Activated T-helper 1 cell treated with anti-CD3 and anti-CD28 coated beads, Interleukin-12 subunit alpha, Interleukin-12 subunit beta, Interleukin-2, Interleukin-4 antibody, amounts not matched to agents 30 ng/mL and 10 ng/mL and 1 ng/mL, durations not matched to agents 14 hours and 24 hours and 36 hours (primary cell): ENCODE measurements at regions not wholly inside any gene's neighbourhood (a gene's known extent, or its start where the extent isn't known, plus 50 kb on each side); places are given as distances from the start of the nearest gene placed in this dataset.

Experiments used
- DNase-seq: peaks from one replicate; pipeline ENCODE4 v3.0.0; 2021; ENCODE audit warnings: low spot score
- H3K27ac Mint-ChIP-seq: one replicate; pipeline ENCODE4 v1.8.0; 2021; ENCODE audit warnings: mild to moderate bottlenecking, mixed read lengths
- H3K27me3 Mint-ChIP-seq: one replicate; pipeline ENCODE4 v1.8.0; 2022; ENCODE audit warnings: mild to moderate bottlenecking, moderate library complexity, mixed read lengths; ENCODE audit not compliant: insufficient read depth
- H3K36me3 Mint-ChIP-seq: one replicate; pipeline ENCODE4 v1.8.0; 2021; ENCODE audit warnings: low read depth, mixed read lengths
- H3K4me1 Mint-ChIP-seq: one replicate; pipeline ENCODE4 v1.8.0; 2021; ENCODE audit warnings: low read depth, mixed read lengths
- H3K4me3 Mint-ChIP-seq: one replicate; pipeline ENCODE4 v1.8.0; 2021; ENCODE audit warnings: mild to moderate bottlenecking, moderate library complexity, mixed read lengths
- H3K9me3 Mint-ChIP-seq: one replicate; pipeline ENCODE4 v1.8.0; 2021; ENCODE audit warnings: mixed read lengths
- intact Hi-C: fragments of 100-400 bp; cut with micrococcal nuclease; formaldehyde crosslinking; loops from one replicate; pipeline ENCODE4 v1.15.1; 2024

GRCh38 chr6:21367649-21368154, 225.8 kb upstream of the SOX4 start:
- intact Hi-C loops = loop anchor here (2.0 kb wide), 1 partner anchor 63 kb away; no protein-coding TSS in a partner anchor
- Mint-ChIP-seq H3K36me3 (no peaks in the 10 kb centered on the region), H3K4me3 (no peak overlapping the region), H3K4me1 (no peaks in the 10 kb centered on the region), H3K9me3 (no peaks in the 10 kb centered on the region), H3K27ac (no peak overlapping the region), H3K27me3 (peaks cover 4% of the 10 kb centered on the region)
- DNase-seq = no peak

DNA sequence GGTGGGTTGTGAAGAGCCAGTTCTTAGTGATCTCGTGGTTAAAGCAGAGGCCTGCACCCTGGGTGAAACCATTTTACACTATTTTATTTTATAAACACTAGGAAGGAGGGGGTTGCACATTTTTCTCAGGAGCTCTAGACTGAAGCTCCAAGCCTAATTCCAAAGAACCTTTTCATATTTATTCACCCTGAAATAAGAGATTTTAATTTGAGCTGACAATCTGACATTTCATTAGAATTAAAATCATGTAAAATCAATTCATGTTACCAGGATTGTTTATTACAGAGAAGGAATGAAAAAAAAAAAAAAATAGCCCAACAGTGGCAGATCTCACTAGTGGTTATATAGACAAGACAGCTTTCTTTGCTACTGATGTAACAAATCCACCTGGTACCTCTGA, 222.5 kb upstream of the SOX4 start:
- H3K36me3 Mint-ChIP-seq = no peaks in the 10 kb centered on the region
- H3K4me3 Mint-ChIP-seq = no peak overlapping the region
- DNase-seq = no peak
- intact Hi-C loops = no loop called here
- H3K9me3 Mint-ChIP-seq = no peaks in the 10 kb centered on the region
- peaks cover 4% of the 10 kb centered on the region for H3K27me3 Mint-ChIP-seq
- no peaks in the 10 kb centered on the region for H3K4me1 Mint-ChIP-seq
- no peak overlapping the region for H3K27ac Mint-ChIP-seq

DNA sequence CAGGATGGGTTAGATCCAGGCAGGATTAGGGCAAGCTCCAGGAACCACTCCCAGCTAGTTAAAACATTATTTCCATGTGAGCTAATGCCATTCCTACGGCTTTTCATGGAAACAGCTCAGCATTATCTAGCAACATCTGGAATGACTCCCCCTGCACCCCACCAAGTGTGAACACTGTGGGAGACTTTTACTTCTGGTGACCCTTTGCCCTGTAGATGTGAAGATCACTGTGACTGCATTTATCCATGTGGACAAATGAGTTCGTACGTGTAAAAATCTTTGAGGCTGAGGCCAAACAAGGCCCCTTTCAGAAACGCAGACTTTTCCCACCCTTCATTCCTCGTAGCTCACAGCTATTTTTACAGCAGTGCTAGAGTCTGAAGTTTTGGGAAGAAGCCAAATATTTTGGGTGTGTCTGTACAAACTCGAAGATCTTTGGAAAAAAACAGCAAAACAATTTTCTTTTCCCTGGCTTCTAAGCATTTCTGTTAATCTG, 221.8 kb upstream of the SOX4 start:
- H3K27me3 Mint-ChIP-seq = peaks cover 4% of the 10 kb centered on the region
- no peak overlapping the region for H3K4me3 Mint-ChIP-seq
- no peaks in the 10 kb centered on the region for H3K9me3 Mint-ChIP-seq
- H3K36me3 Mint-ChIP-seq = no peaks in the 10 kb centered on the region
- H3K4me1 Mint-ChIP-seq = no peaks in the 10 kb centered on the region
- no peak overlapping the region for H3K27ac Mint-ChIP-seq
- intact Hi-C loops = no loop called here
- no peak for DNase-seq

- no peak overlapping the region for H3K4me3 Mint-ChIP-seq
- no peaks in the 10 kb centered on the region for H3K9me3 Mint-ChIP-seq
- intact Hi-C loops = no loop called here
- no peaks in the 10 kb centered on the region for H3K27me3 Mint-ChIP-seq
- no peaks in the 10 kb centered on the region for H3K4me1 Mint-ChIP-seq
- H3K36me3 Mint-ChIP-seq = no peaks in the 10 kb centered on the region
- DNase-seq = no peak
- H3K27ac Mint-ChIP-seq = no peak overlapping the region
Observed at GRCh38 chr6:21375151-21376116, 218.1 kb upstream of the SOX4 start.

DNA sequence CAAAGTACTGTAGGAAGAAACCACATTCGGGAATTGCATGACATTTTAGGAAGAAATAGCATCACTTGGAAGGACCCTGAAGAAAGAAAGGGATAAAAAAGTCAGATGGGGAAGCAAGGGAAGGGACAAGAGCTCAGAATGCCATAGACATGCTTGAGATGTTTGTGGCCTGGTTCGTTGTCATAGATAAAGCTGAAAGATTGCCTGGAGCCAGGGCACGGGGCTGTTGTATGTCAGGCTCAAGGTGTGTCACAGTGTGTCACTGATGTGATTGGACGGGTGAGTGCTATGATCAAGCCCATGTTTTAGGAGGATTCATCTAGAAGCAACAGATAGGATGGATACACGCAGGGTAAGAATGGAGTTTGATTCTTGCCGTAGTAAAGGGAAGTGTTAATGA, 216.2 kb upstream of the SOX4 start:
- Mint-ChIP-seq H3K27me3 (no peaks in the 10 kb centered on the region), H3K9me3 (no peaks in the 10 kb centered on the region), H3K36me3 (no peaks in the 10 kb centered on the region), H3K4me1 (no peaks in the 10 kb centered on the region), H3K27ac (no peak overlapping the region), H3K4me3 (no peak overlapping the region)
- DNase-seq = no peak
- intact Hi-C loops = no loop called here

DNA sequence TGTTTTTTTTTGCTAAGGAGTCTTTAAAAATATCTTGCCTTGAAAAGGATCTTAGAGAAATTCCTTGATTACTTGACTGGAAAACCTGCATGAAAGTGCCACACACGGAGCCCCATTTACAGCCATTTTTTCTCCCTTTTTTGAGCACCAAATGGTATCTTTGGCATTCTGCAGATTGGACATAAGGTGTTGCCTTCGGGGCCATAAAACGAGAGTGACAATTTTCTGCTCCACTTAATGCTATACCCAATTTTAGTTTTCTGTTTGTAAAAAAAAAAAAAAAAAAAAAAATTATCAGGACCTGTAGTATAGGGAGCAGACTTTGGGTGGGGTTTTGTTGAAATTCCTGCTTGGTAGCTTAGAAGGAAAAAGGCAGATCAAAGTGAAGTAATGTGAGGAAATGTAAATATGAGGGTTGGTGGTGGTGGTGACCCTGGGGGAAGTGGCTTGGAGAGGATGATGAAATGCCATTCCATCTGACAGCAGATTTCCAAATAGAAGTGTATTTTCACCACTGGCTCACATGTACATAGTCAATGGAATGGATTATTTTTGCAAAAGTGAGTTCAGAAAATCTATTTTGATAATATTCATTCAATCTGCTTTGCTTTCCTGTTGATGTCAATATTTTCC, 212.1 kb upstream of the SOX4 start:
- peaks cover 5% of the 10 kb centered on the region for H3K9me3 Mint-ChIP-seq

GRCh38 chr6:21382821-21383449, 210.6 kb upstream of the SOX4 start:
- peaks cover 11% of the 10 kb centered on the region for H3K9me3 Mint-ChIP-seq
- no peak overlapping the region for H3K4me3 Mint-ChIP-seq
- intact Hi-C loops = no loop called here

More for the DNA sequence above, 212.1 kb upstream of the SOX4 start:
- H3K4me1 Mint-ChIP-seq = no peaks in the 10 kb centered on the region
- H3K27ac Mint-ChIP-seq = no peak overlapping the region
- H3K4me3 Mint-ChIP-seq = no peak overlapping the region
- peaks cover 3% of the 10 kb centered on the region for H3K27me3 Mint-ChIP-seq
- intact Hi-C loops = no loop called here
- no peaks in the 10 kb centered on the region for H3K36me3 Mint-ChIP-seq
- DNase-seq = no peak

DNA sequence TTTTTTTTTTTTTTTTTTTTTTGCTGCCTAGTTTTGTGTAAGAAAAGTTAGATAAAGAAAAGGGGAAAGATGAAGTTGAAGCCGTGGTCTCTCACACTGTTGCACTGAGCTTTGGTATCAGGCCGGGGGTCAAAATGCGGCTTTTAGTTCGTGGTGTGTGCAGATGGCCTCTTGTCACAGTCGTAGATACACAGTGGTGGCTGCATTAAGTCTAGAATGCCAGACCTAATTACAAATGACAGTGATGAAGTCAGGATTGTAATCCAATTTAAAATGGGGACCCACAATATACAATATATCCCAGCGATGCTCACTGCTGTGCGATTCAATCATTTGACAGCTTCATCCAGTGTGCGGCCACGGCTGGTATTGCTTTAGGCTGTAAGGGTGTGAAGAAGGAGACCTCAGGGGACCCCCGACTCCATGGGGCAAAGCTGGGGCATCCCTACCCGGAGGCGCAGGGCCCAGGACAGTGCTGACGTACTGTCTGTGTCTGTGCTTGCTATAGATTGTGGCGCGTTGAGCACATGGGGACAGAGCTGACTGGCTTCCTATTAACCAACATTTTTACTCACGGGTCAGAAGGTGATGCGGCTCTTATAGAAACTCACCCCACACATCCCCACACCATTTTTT, 210.0 kb upstream of the SOX4 start:
- no peak overlapping the region for H3K27ac Mint-ChIP-seq
- H3K4me1 Mint-ChIP-seq = no peaks in the 10 kb centered on the region
- no peaks in the 10 kb centered on the region for H3K36me3 Mint-ChIP-seq
- peaks cover 11% of the 10 kb centered on the region for H3K9me3 Mint-ChIP-seq
- DNase-seq = no peak
- peaks cover 6% of the 10 kb centered on the region for H3K27me3 Mint-ChIP-seq
- intact Hi-C loops = no loop called here
- H3K4me3 Mint-ChIP-seq = no peak overlapping the region

More at GRCh38 chr6:21382821-21383449, 210.6 kb upstream of the SOX4 start:
- Mint-ChIP-seq H3K36me3 (no peaks in the 10 kb centered on the region), H3K4me1 (no peaks in the 10 kb centered on the region), H3K27me3 (peaks cover 6% of the 10 kb centered on the region), H3K27ac (no peak overlapping the region)
- DNase-seq = no peak

GRCh38 chr6:21384216-21384615, 209.3 kb upstream of the SOX4 start:
- H3K9me3 Mint-ChIP-seq = peaks cover 11% of the 10 kb centered on the region
- H3K4me3 Mint-ChIP-seq = no peak overlapping the region
- H3K4me1 Mint-ChIP-seq = no peaks in the 10 kb centered on the region
- H3K27ac Mint-ChIP-seq = peak overlapping the region; percentile 3
- DNase-seq = no peak
- H3K36me3 Mint-ChIP-seq = no peaks in the 10 kb centered on the region
- H3K27me3 Mint-ChIP-seq = peaks cover 6% of the 10 kb centered on the region
- intact Hi-C loops = no loop called here

- peaks cover 11% of the 10 kb centered on the region for H3K9me3 Mint-ChIP-seq
- no peak overlapping the region for H3K4me3 Mint-ChIP-seq
- no peaks in the 10 kb centered on the region for H3K4me1 Mint-ChIP-seq
- H3K27me3 Mint-ChIP-seq = peaks cover 6% of the 10 kb centered on the region
- intact Hi-C loops = no loop called here
- DNase-seq = no peak
- no peak overlapping the region for H3K27ac Mint-ChIP-seq
- H3K36me3 Mint-ChIP-seq = no peaks in the 10 kb centered on the region
Observed at GRCh38 chr6:21386744-21387143, 206.8 kb upstream of the SOX4 start.

- Mint-ChIP-seq H3K9me3 (peaks cover 7% of the 10 kb centered on the region), H3K36me3 (no peaks in the 10 kb centered on the region), H3K27me3 (peaks cover 2% of the 10 kb centered on the region), H3K27ac (no peak overlapping the region), H3K4me3 (no peak overlapping the region), H3K4me1 (no peaks in the 10 kb centered on the region)
- DNase-seq = no peak
- intact Hi-C loops = no loop called here
Observed at GRCh38 chr6:21390532-21391213, 202.9 kb upstream of the SOX4 start.

- H3K36me3 Mint-ChIP-seq = no peaks in the 10 kb centered on the region
- H3K27me3 Mint-ChIP-seq = peaks cover 4% of the 10 kb centered on the region
- no peak for DNase-seq
- intact Hi-C loops = no loop called here
- no peak overlapping the region for H3K4me3 Mint-ChIP-seq
- peaks cover 6% of the 10 kb centered on the region for H3K9me3 Mint-ChIP-seq
- H3K4me1 Mint-ChIP-seq = no peaks in the 10 kb centered on the region
- H3K27ac Mint-ChIP-seq = no peak overlapping the region
Observed at GRCh38 chr6:21392177-21392576, 201.4 kb upstream of the SOX4 start.
